Peyer's patch (tissue), 4 donors: ENCODE measurements at regions not wholly inside any gene's neighbourhood (a gene's known extent, or its start where the extent isn't known, plus 50 kb on each side); places are given as distances from the start of the nearest gene placed in this dataset.

Experiments
- DNase-seq, 3 donors: peaks; one replicate each; pipeline ENCODE4 v3.0.0-alpha.2; 2017 to 2019
- H3K27ac ChIP-seq, 4 donors: fragments of 200-600 bp; sonication (generic); one replicate each; pipeline ENCODE4 v1.5.1; 2016 to 2019
- H3K27me3 ChIP-seq, 2 donors: fragments of 200-600 bp; sonication (generic); one replicate each; pipeline ENCODE4 v1.5.1; 2019
- H3K36me3 ChIP-seq, 3 donors: fragments of 200-600 bp; sonication (generic); one replicate each; pipeline ENCODE4 v1.5.1; 2016 to 2019
- H3K4me1 ChIP-seq, 4 donors: fragments of 200-600 bp; sonication (generic); one replicate each; pipeline ENCODE4 v1.5.1; 2016 to 2019
- H3K4me3 ChIP-seq, 4 donors: fragments of 200-600 bp; sonication (generic); 1 replicate in 3 of 4; 2 replicates in 1 of 4; pipeline ENCODE4 v1.5.1; 2016 to 2019; ENCODE audit warnings: mild to moderate bottlenecking in 1 of 4
- H3K9me3 ChIP-seq, 4 donors: fragments of 200-600 bp; sonication (generic); one replicate each; pipeline ENCODE4 v1.5.1; 2016 to 2019; ENCODE audit warnings: mild to moderate bottlenecking in 1 of 4
- CTCF ChIP-seq, 6 experiments: fragments of 450-650 bp in 4 of 6; fragments of 200-600 bp in 2 of 6; sonication (generic) in 1 of 6; IDR thresholded peaks; one replicate each; pipeline ENCODE4 v1.5.1; 2017 to 2019; ENCODE audit warnings: antibody characterized with exemption in 6 of 6, mild to moderate bottlenecking in 3 of 6, moderate library complexity in 1 of 6
- POLR2A ChIP-seq, 2 donors: fragments of 450-650 bp; IDR thresholded peaks; one replicate each; pipeline ENCODE4 v1.5.1; 2017; ENCODE audit warnings: antibody characterized with exemption in 2 of 2, mild to moderate bottlenecking in 2 of 2, moderate library complexity in 2 of 2
- small RNA-seq, 2 donors: library from RNA; depleted of rRNA; stranded (forward); fragments of <200 nt; gene quantifications; one replicate each; pipeline ENCODE3, GENCODE V24; 2016

GRCh38 chr2:8628866-8629209 lies 53.0 kb upstream of the ID2 start:
- Histone ChIP-seq H3K4me1 (peaks cover 0 to 37% (median 6%) of the 10 kb centered on the region in 4 donors), H3K36me3 (no peaks in the 10 kb centered on the region), H3K4me3 (no peak overlapping the region), H3K27me3 (no peaks in the 10 kb centered on the region), H3K27ac (peak overlapping the region in 1 of 4 donors; percentile 78), H3K9me3 (no peaks in the 10 kb centered on the region)
- TF ChIP-seq POLR2A (IDR thresholded peaks at IDR 0.05) (no peak), CTCF (IDR thresholded peaks at IDR 0.05) (no peak)
- peak in 1 of 3 donors; percentile 30 for DNase-seq

GRCh38 chr2:8629402-8629801 lies 52.5 kb upstream of the ID2 start:
- H3K4me3 ChIP-seq: no peak overlapping the region
- peak in 1 of 3 donors; percentile 28 for DNase-seq
- no peaks in the 10 kb centered on the region for H3K9me3 ChIP-seq
- TF ChIP-seq POLR2A (IDR thresholded peaks at IDR 0.05) (no peak), CTCF (IDR thresholded peaks at IDR 0.05) (no peak)
- H3K36me3 ChIP-seq: no peaks in the 10 kb centered on the region
- H3K27me3 ChIP-seq: no peaks in the 10 kb centered on the region
- H3K27ac ChIP-seq: no peak overlapping the region
- peaks cover 0 to 40% (median 6%) of the 10 kb centered on the region in 4 donors for H3K4me1 ChIP-seq

GRCh38 chr2:8630676-8631464 lies 51.0 kb upstream of the ID2 start:
- H3K9me3 ChIP-seq: no peaks in the 10 kb centered on the region
- DNase-seq: no peak
- peaks cover 0 to 28% (median 4%) of the 10 kb centered on the region in 4 donors for H3K4me1 ChIP-seq

GRCh38 chr2:8631465-8632005 lies 50.3 kb upstream of the ID2 start:
- H3K36me3 ChIP-seq: no peaks in the 10 kb centered on the region
- no peak for TF ChIP-seq POLR2A (IDR thresholded peaks at IDR 0.05)
- TF ChIP-seq CTCF (IDR thresholded peaks at IDR 0.05): no peak
- DNase-seq: no peak
- H3K9me3 ChIP-seq: no peaks in the 10 kb centered on the region
- H3K4me1 ChIP-seq: peaks cover 0 to 23% (median 2%) of the 10 kb centered on the region in 4 donors
- no peak overlapping the region for H3K27ac ChIP-seq
- no peak overlapping the region for H3K4me3 ChIP-seq
- no peaks in the 10 kb centered on the region for H3K27me3 ChIP-seq

More at GRCh38 chr2:8630676-8631464, 51.0 kb upstream of the ID2 start:
- no peak overlapping the region for H3K27ac ChIP-seq
- H3K27me3 ChIP-seq: no peaks in the 10 kb centered on the region
- H3K36me3 ChIP-seq: no peaks in the 10 kb centered on the region
- TF ChIP-seq CTCF (IDR thresholded peaks at IDR 0.05): no peak
- TF ChIP-seq POLR2A (IDR thresholded peaks at IDR 0.05): no peak
- no peak overlapping the region for H3K4me3 ChIP-seq

Small RNAs in the stretch of these regions (small RNA-seq; reads per million reads assigned to genes)
- gene AC092580.3 (0 reads per million in 2 donors), gene RNU6ATAC37P (0 reads per million in 2 donors), gene SNRPEP5 (0 reads per million in 2 donors)
